ENCODE measurements at regions not wholly inside any gene's neighbourhood (a gene's known extent, or its start where the extent isn't known, plus 50 kb on each side); places are given as distances from the start of the nearest gene placed in this dataset.

- no peak overlapping the region for H3K9ac ChIP-seq (ENCODE audit: extremely low read depth, low read length, poor library complexity, severe bottlenecking)
- no peaks in the 10 kb centered on the region for H3K9me3 ChIP-seq (ENCODE audit: control insufficient read depth, low read length)
- Mint-ChIP-seq H3K36me3 (ENCODE audit: low read depth) (no peaks in the 10 kb centered on the region), H3K9me3 (no peaks in the 10 kb centered on the region), H3K4me3 (no peak overlapping the region), H3K27me3 (ENCODE audit: insufficient read depth) (no peaks in the 10 kb centered on the region), H3K4me1 (peaks cover 4% of the 10 kb centered on the region), H3K27ac (no peak overlapping the region)
- WGBS, 2 experiments (ENCODE audit: insufficient coverage in 1 of 2, insufficient read length in 1 of 2) = 80 to 82% methylated on average over 1 to 2 of the region's 2 CpGs
- no peak overlapping the region for H3K4me3 ChIP-seq (ENCODE audit: low read length)
- H3K27ac ChIP-seq (ENCODE audit: low read depth, low read length) = no peak overlapping the region
- no peak for DNase-seq
- no peaks in the 10 kb centered on the region for H3K36me3 ChIP-seq (ENCODE audit: control insufficient read depth, insufficient read depth, low read length)
- no peaks in the 10 kb centered on the region for H3K4me1 ChIP-seq (ENCODE audit: control insufficient read depth, insufficient read depth, low read length)
- no peaks in the 10 kb centered on the region for H3K27me3 ChIP-seq (ENCODE audit: control insufficient read depth, insufficient read depth, low read length, poor library complexity, severe bottlenecking)
- no peak for TF ChIP-seq CTCF (conservative IDR thresholded peaks at IDR 0.05)
Measured at GRCh38 chr3:110855207-110855606, 216.4 kb upstream of the NECTIN3 start.

GRCh38 chr3:110856916-110857315 lies 214.7 kb upstream of the NECTIN3 start:
- 83 to 89% methylated on average over 1 to 2 of the region's 2 CpGs for WGBS, 2 experiments (ENCODE audit: insufficient coverage in 1 of 2, insufficient read length in 1 of 2)
- no peaks in the 10 kb centered on the region for H3K4me1 ChIP-seq (ENCODE audit: control insufficient read depth, insufficient read depth, low read length)
- Mint-ChIP-seq H3K27me3 (ENCODE audit: insufficient read depth) (no peaks in the 10 kb centered on the region), H3K4me3 (no peak overlapping the region), H3K27ac (no peak overlapping the region), H3K36me3 (ENCODE audit: low read depth) (no peaks in the 10 kb centered on the region), H3K9me3 (no peaks in the 10 kb centered on the region), H3K4me1 (peaks cover 4% of the 10 kb centered on the region)
- H3K9me3 ChIP-seq (ENCODE audit: control insufficient read depth, low read length) = no peaks in the 10 kb centered on the region
- H3K27me3 ChIP-seq (ENCODE audit: control insufficient read depth, insufficient read depth, low read length, poor library complexity, severe bottlenecking) = no peaks in the 10 kb centered on the region
- no peak for TF ChIP-seq CTCF (conservative IDR thresholded peaks at IDR 0.05)
- no peak overlapping the region for H3K27ac ChIP-seq (ENCODE audit: low read depth, low read length)
- H3K9ac ChIP-seq (ENCODE audit: extremely low read depth, low read length, poor library complexity, severe bottlenecking) = no peak overlapping the region
- no peak overlapping the region for H3K4me3 ChIP-seq (ENCODE audit: low read length)
- no peak for DNase-seq
- H3K36me3 ChIP-seq (ENCODE audit: control insufficient read depth, insufficient read depth, low read length) = no peaks in the 10 kb centered on the region

GRCh38 chr3:110858549-110858948 lies 213.1 kb upstream of the NECTIN3 start:
- Mint-ChIP-seq H3K36me3 (ENCODE audit: low read depth) (no peaks in the 10 kb centered on the region), H3K4me1 (peaks cover 4% of the 10 kb centered on the region), H3K4me3 (no peak overlapping the region), H3K27me3 (ENCODE audit: insufficient read depth) (no peaks in the 10 kb centered on the region), H3K9me3 (no peaks in the 10 kb centered on the region), H3K27ac (no peak overlapping the region)
- DNase-seq = no peak
- no peaks in the 10 kb centered on the region for H3K9me3 ChIP-seq (ENCODE audit: control insufficient read depth, low read length)
- no peaks in the 10 kb centered on the region for H3K36me3 ChIP-seq (ENCODE audit: control insufficient read depth, insufficient read depth, low read length)
- no peak for TF ChIP-seq CTCF (conservative IDR thresholded peaks at IDR 0.05)
- no peaks in the 10 kb centered on the region for H3K4me1 ChIP-seq (ENCODE audit: control insufficient read depth, insufficient read depth, low read length)
- no peaks in the 10 kb centered on the region for H3K27me3 ChIP-seq (ENCODE audit: control insufficient read depth, insufficient read depth, low read length, poor library complexity, severe bottlenecking)
- no peak overlapping the region for H3K27ac ChIP-seq (ENCODE audit: low read depth, low read length)
- H3K4me3 ChIP-seq (ENCODE audit: low read length) = no peak overlapping the region
- WGBS, 2 experiments (ENCODE audit: insufficient coverage in 1 of 2, insufficient read length in 1 of 2) = 83 to 89% methylated on average over 1 to 4 of the region's 4 CpGs
- H3K9ac ChIP-seq (ENCODE audit: extremely low read depth, low read length, poor library complexity, severe bottlenecking) = no peak overlapping the region

Data from endodermal cell (in vitro differentiated cells).